ENCODE measurements at regions not wholly inside any gene's neighbourhood (a gene's known extent, or its start where the extent isn't known, plus 50 kb on each side); places are given as distances from the start of the nearest gene placed in this dataset.

- Histone ChIP-seq H3K36me3 (ENCODE audit: control insufficient read depth, insufficient read depth, low read length) (no peaks in the 10 kb centered on the region), H3K9me3 (ENCODE audit: control insufficient read depth, insufficient read depth, low read length) (no peaks in the 10 kb centered on the region), H3K4me1 (ENCODE audit: control insufficient read depth, insufficient read depth, low read length) (peaks cover 27% of the 10 kb centered on the region), H3K4me3 (ENCODE audit: low read depth, low read length) (no peak overlapping the region), H3K27me3 (ENCODE audit: control insufficient read depth, insufficient read depth, low read length) (peaks cover 3% of the 10 kb centered on the region), H3K27ac (ENCODE audit: low read depth, low read length) (no peak overlapping the region)
- no peak for DNase-seq (ENCODE audit: low read depth in 4 of 6, low spot score in 6 of 6)
- WGBS (ENCODE audit: insufficient coverage): over 99% methylated on average over 15 of the region's 16 CpGs
These were observed 239.7 kb downstream of the TTLL2 start for GRCh38 chr6:167564416-167565250.

DNA sequence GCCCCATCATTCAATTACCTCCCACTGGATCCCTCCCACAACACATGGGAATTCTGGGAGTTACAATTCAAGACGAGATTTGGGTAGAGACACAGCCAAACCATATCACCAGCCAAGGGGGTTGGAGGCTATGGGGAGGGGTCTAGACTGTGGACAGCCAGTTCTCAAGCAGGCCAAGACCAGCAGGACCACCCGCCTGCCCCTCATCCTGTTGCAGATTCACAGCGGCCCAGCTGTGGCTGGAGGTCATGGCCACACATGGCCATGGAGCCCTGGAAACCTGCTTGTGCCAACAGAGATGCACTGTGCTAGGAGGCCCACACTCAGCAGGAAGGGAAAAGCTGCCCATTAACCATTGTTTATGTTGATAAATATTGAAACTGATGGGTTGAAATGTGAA, 240.5 kb downstream of the TTLL2 start:
- H3K4me1 ChIP-seq (ENCODE audit: control insufficient read depth, insufficient read depth, low read length): peaks cover 27% of the 10 kb centered on the region
- H3K27ac ChIP-seq (ENCODE audit: low read depth, low read length): no peak overlapping the region
- no peaks in the 10 kb centered on the region for H3K36me3 ChIP-seq (ENCODE audit: control insufficient read depth, insufficient read depth, low read length)
- H3K27me3 ChIP-seq (ENCODE audit: control insufficient read depth, insufficient read depth, low read length): peaks cover 3% of the 10 kb centered on the region
- no peak for DNase-seq (ENCODE audit: low read depth in 4 of 6, low spot score in 6 of 6)
- WGBS (ENCODE audit: insufficient coverage): 67% methylated on average over 2 of the region's 3 CpGs
- no peak overlapping the region for H3K4me3 ChIP-seq (ENCODE audit: low read depth, low read length)
- H3K9me3 ChIP-seq (ENCODE audit: control insufficient read depth, insufficient read depth, low read length): no peaks in the 10 kb centered on the region

GRCh38 chr6:167565884-167566599, 241.2 kb downstream of the TTLL2 start:
- Histone ChIP-seq H3K4me3 (ENCODE audit: low read depth, low read length) (no peak overlapping the region), H3K9me3 (ENCODE audit: control insufficient read depth, insufficient read depth, low read length) (no peaks in the 10 kb centered on the region), H3K27me3 (ENCODE audit: control insufficient read depth, insufficient read depth, low read length) (peaks cover 3% of the 10 kb centered on the region), H3K27ac (ENCODE audit: low read depth, low read length) (no peak overlapping the region), H3K36me3 (ENCODE audit: control insufficient read depth, insufficient read depth, low read length) (no peaks in the 10 kb centered on the region), H3K4me1 (ENCODE audit: control insufficient read depth, insufficient read depth, low read length) (peaks cover 27% of the 10 kb centered on the region)
- 52% methylated on average over 17 of the region's 18 CpGs for WGBS (ENCODE audit: insufficient coverage)
- peak in 1 of 6 donors; percentile 47 for DNase-seq (ENCODE audit: low read depth in 4 of 6, low spot score in 6 of 6)

GRCh38 chr6:167566711-167567141, 241.8 kb downstream of the TTLL2 start:
- DNase-seq (ENCODE audit: low read depth in 4 of 6, low spot score in 6 of 6): no peak

GRCh38 chr6:167567142-167568033, 242.5 kb downstream of the TTLL2 start:
- peaks cover 3% of the 10 kb centered on the region for H3K27me3 ChIP-seq (ENCODE audit: control insufficient read depth, insufficient read depth, low read length)
- no peak overlapping the region for H3K27ac ChIP-seq (ENCODE audit: low read depth, low read length)
- peaks cover 2% of the 10 kb centered on the region for H3K36me3 ChIP-seq (ENCODE audit: control insufficient read depth, insufficient read depth, low read length)
- no peaks in the 10 kb centered on the region for H3K9me3 ChIP-seq (ENCODE audit: control insufficient read depth, insufficient read depth, low read length)
- H3K4me3 ChIP-seq (ENCODE audit: low read depth, low read length): no peak overlapping the region
- 71% methylated on average over 26 of the region's 26 CpGs for WGBS (ENCODE audit: insufficient coverage)
- peaks cover 37% of the 10 kb centered on the region for H3K4me1 ChIP-seq (ENCODE audit: control insufficient read depth, insufficient read depth, low read length)
- no peak for DNase-seq (ENCODE audit: low read depth in 4 of 6, low spot score in 6 of 6)

More at GRCh38 chr6:167566711-167567141, 241.8 kb downstream of the TTLL2 start:
- Histone ChIP-seq H3K36me3 (ENCODE audit: control insufficient read depth, insufficient read depth, low read length) (peaks cover 2% of the 10 kb centered on the region), H3K9me3 (ENCODE audit: control insufficient read depth, insufficient read depth, low read length) (no peaks in the 10 kb centered on the region), H3K4me3 (ENCODE audit: low read depth, low read length) (no peak overlapping the region), H3K27me3 (ENCODE audit: control insufficient read depth, insufficient read depth, low read length) (peaks cover 3% of the 10 kb centered on the region), H3K27ac (ENCODE audit: low read depth, low read length) (no peak overlapping the region), H3K4me1 (ENCODE audit: control insufficient read depth, insufficient read depth, low read length) (peaks cover 31% of the 10 kb centered on the region)
- 51% methylated on average over 13 of the region's 13 CpGs for WGBS (ENCODE audit: insufficient coverage)

GRCh38 chr6:167568407-167569024, 243.6 kb downstream of the TTLL2 start:
- Histone ChIP-seq H3K9me3 (ENCODE audit: control insufficient read depth, insufficient read depth, low read length) (no peaks in the 10 kb centered on the region), H3K36me3 (ENCODE audit: control insufficient read depth, insufficient read depth, low read length) (peaks cover 2% of the 10 kb centered on the region), H3K4me1 (ENCODE audit: control insufficient read depth, insufficient read depth, low read length) (peaks cover 46% of the 10 kb centered on the region), H3K4me3 (ENCODE audit: low read depth, low read length) (no peak overlapping the region), H3K27me3 (ENCODE audit: control insufficient read depth, insufficient read depth, low read length) (peaks cover 3% of the 10 kb centered on the region), H3K27ac (ENCODE audit: low read depth, low read length) (no peak overlapping the region)
- DNase-seq (ENCODE audit: low read depth in 4 of 6, low spot score in 6 of 6): no peak
- WGBS (ENCODE audit: insufficient coverage): 87% methylated on average over 15 of the region's 18 CpGs

DNA sequence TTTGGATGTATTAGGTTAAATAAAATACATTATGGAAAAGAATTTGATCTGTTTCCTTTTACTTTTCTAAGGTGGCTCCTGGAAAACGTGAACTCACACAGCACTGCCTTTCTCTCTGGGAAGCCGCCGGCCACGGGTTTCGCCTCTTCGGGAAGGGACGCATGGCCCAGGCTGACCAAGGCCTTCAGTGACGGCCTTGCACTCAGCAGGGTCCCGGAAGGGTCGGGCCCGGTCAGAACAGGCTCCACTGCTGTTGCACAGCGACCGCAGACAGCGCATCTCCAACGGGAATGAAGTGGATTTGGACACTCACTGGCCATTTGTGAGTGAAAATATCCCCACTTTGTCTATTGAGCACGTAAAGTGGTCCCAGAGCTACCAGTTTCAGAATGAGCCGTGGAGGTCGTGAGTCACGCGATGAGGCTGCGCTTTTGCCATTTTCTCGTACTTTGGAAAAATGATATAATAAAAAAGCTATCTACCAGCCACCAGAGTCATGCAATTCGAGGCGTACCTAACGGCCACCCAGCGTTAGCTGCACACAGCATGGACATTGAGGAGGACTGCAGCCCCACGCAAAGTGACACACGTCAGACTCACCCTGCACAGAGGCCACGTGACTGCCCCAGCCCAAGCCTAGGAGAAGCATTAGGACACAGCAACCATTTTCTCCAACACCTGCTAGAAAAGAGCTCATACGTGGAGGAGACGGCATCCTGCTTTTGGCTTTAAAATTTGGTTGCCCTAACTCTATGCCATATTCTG, 244.3 kb downstream of the TTLL2 start:
- 85% methylated on average over 31 of the region's 31 CpGs for WGBS (ENCODE audit: insufficient coverage)
- H3K9me3 ChIP-seq (ENCODE audit: control insufficient read depth, insufficient read depth, low read length): no peaks in the 10 kb centered on the region
- H3K27ac ChIP-seq (ENCODE audit: low read depth, low read length): no peak overlapping the region
- no peaks in the 10 kb centered on the region for H3K27me3 ChIP-seq (ENCODE audit: control insufficient read depth, insufficient read depth, low read length)
- no peak overlapping the region for H3K4me3 ChIP-seq (ENCODE audit: low read depth, low read length)
- peaks cover 51% of the 10 kb centered on the region for H3K4me1 ChIP-seq (ENCODE audit: control insufficient read depth, insufficient read depth, low read length)
- no peak for DNase-seq (ENCODE audit: low read depth in 4 of 6, low spot score in 6 of 6)
- peaks cover 2% of the 10 kb centered on the region for H3K36me3 ChIP-seq (ENCODE audit: control insufficient read depth, insufficient read depth, low read length)

DNA sequence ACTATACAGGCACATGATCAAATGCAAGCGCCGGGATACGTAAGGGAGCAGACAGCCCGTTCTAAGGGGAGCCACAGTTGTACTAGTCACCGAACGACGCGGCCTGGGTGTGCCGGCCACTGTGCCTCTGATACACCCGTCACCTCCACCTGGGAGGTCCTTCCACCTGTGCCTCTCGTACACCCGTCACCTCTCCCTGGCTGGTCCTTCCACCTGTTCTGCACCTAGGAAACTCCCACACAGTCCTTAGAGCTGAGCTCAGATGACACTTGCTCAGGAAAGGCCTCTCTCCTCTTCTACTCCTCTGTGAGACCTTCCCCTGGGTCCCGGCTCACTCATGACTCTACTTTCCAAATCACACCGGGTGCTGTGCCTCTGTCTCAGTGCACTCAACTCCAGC, 245.0 kb downstream of the TTLL2 start:
- H3K27ac ChIP-seq (ENCODE audit: low read depth, low read length): no peak overlapping the region
- 94% methylated on average over 14 of the region's 14 CpGs for WGBS (ENCODE audit: insufficient coverage)
- H3K36me3 ChIP-seq (ENCODE audit: control insufficient read depth, insufficient read depth, low read length): peaks cover 2% of the 10 kb centered on the region
- H3K4me1 ChIP-seq (ENCODE audit: control insufficient read depth, insufficient read depth, low read length): peaks cover 57% of the 10 kb centered on the region
- H3K4me3 ChIP-seq (ENCODE audit: low read depth, low read length): no peak overlapping the region
- DNase-seq (ENCODE audit: low read depth in 4 of 6, low spot score in 6 of 6): no peak
- H3K9me3 ChIP-seq (ENCODE audit: control insufficient read depth, insufficient read depth, low read length): no peaks in the 10 kb centered on the region
- H3K27me3 ChIP-seq (ENCODE audit: control insufficient read depth, insufficient read depth, low read length): peaks cover 2% of the 10 kb centered on the region

Measured in spinal cord (tissue), 9 donors.